ENCODE measurements at regions not wholly inside any gene's neighbourhood (a gene's known extent, or its start where the extent isn't known, plus 50 kb on each side); places are given as distances from the start of the nearest gene placed in this dataset.
"Not testable (repeated sequence)": the region's sequence is repeated elsewhere in the genome, so short reads cannot be mapped to it uniquely, and the experiment has no call there.

- H3K27me3 ChIP-seq: no peaks in the 10 kb centered on the region
- H3K36me3 ChIP-seq: no peaks in the 10 kb centered on the region
- no peaks in the 10 kb centered on the region for H3K4me1 ChIP-seq (ENCODE audit: control insufficient read depth in 1 of 2, insufficient read depth in 1 of 2, low read depth in 1 of 2, low read length in 1 of 2)
- TF ChIP-seq CTCF (IDR thresholded peaks at IDR 0.05): no peak
- H3K4me3 ChIP-seq (ENCODE audit: low read depth in 1 of 2, low read length in 1 of 2): no peak overlapping the region
- H3K27ac ChIP-seq: no peak overlapping the region
- no peaks in the 10 kb centered on the region for H3K9me3 ChIP-seq
Measured at GRCh38 chr10:107952649-107953556, 788.4 kb upstream of the SORCS1 start.

- not testable (repeated sequence) for H3K9me3 ChIP-seq; H3K27ac ChIP-seq; H3K4me1 ChIP-seq (ENCODE audit: control insufficient read depth in 1 of 2, insufficient read depth in 1 of 2, low read depth in 1 of 2, low read length in 1 of 2); H3K27me3 ChIP-seq; H3K4me3 ChIP-seq (ENCODE audit: low read depth in 1 of 2, low read length in 1 of 2); H3K36me3 ChIP-seq
Measured at GRCh38 chr10:107950411-107951062, 786.0 kb upstream of the SORCS1 start.

- Histone ChIP-seq H3K36me3 (no peaks in the 10 kb centered on the region), H3K9me3 (no peaks in the 10 kb centered on the region), H3K27me3 (no peaks in the 10 kb centered on the region), H3K4me3 (ENCODE audit: low read depth in 1 of 2, low read length in 1 of 2) (no peak overlapping the region), H3K27ac (no peak overlapping the region), H3K4me1 (ENCODE audit: control insufficient read depth in 1 of 2, insufficient read depth in 1 of 2, low read depth in 1 of 2, low read length in 1 of 2) (no peaks in the 10 kb centered on the region)
- no peak for TF ChIP-seq CTCF (IDR thresholded peaks at IDR 0.05)
Measured at GRCh38 chr10:107942826-107943225, 778.3 kb upstream of the SORCS1 start.

- Histone ChIP-seq H3K4me1 (ENCODE audit: control insufficient read depth in 1 of 2, insufficient read depth in 1 of 2, low read depth in 1 of 2, low read length in 1 of 2) (no peaks in the 10 kb centered on the region), H3K9me3 (no peaks in the 10 kb centered on the region), H3K27me3 (no peaks in the 10 kb centered on the region), H3K27ac (no peak overlapping the region), H3K4me3 (ENCODE audit: low read depth in 1 of 2, low read length in 1 of 2) (no peak overlapping the region), H3K36me3 (no peaks in the 10 kb centered on the region)
- TF ChIP-seq CTCF (IDR thresholded peaks at IDR 0.05): no peak
Measured at GRCh38 chr10:107933076-107933475, 768.6 kb upstream of the SORCS1 start.

GRCh38 chr10:107931808-107932207 is 767.3 kb upstream of the SORCS1 start:
- Histone ChIP-seq H3K36me3 (no peaks in the 10 kb centered on the region), H3K4me3 (ENCODE audit: low read depth in 1 of 2, low read length in 1 of 2) (no peak overlapping the region), H3K9me3 (no peaks in the 10 kb centered on the region), H3K27me3 (no peaks in the 10 kb centered on the region), H3K4me1 (ENCODE audit: control insufficient read depth in 1 of 2, insufficient read depth in 1 of 2, low read depth in 1 of 2, low read length in 1 of 2) (no peaks in the 10 kb centered on the region), H3K27ac (no peak overlapping the region)
- TF ChIP-seq CTCF (IDR thresholded peaks at IDR 0.05): no peak

- no peak overlapping the region for H3K4me3 ChIP-seq (ENCODE audit: low read depth in 1 of 2, low read length in 1 of 2)
- no peaks in the 10 kb centered on the region for H3K27me3 ChIP-seq
- no peaks in the 10 kb centered on the region for H3K9me3 ChIP-seq
- no peak overlapping the region for H3K27ac ChIP-seq
- no peaks in the 10 kb centered on the region for H3K36me3 ChIP-seq
- TF ChIP-seq CTCF (IDR thresholded peaks at IDR 0.05): no peak
- no peaks in the 10 kb centered on the region for H3K4me1 ChIP-seq (ENCODE audit: control insufficient read depth in 1 of 2, insufficient read depth in 1 of 2, low read depth in 1 of 2, low read length in 1 of 2)
Measured at GRCh38 chr10:107930037-107930436, 765.5 kb upstream of the SORCS1 start.
